KMS-11 (cell line): ENCODE measurements at regions not wholly inside any gene's neighbourhood (a gene's known extent, or its start where the extent isn't known, plus 50 kb on each side); places are given as distances from the start of the nearest gene placed in this dataset.

Source experiments
- H2AFZ ChIP-seq: fragments of 200-600 bp; sonication (generic); 2 replicates; pipeline ENCODE4 v1.6.1; 2016; ENCODE audit warnings: antibody characterized with exemption, mixed run types, low read depth
- H3K27ac ChIP-seq: fragments of 200-600 bp; sonication (generic); 2 replicates; pipeline ENCODE4 v1.6.1; 2016; ENCODE audit warnings: mild to moderate bottlenecking, mixed run types
- H3K27me3 ChIP-seq: fragments of 200-600 bp; sonication (generic); 2 replicates; pipeline ENCODE4 v1.6.1; 2017; ENCODE audit warnings: mild to moderate bottlenecking, low read depth, mixed run types, moderate library complexity; ENCODE audit not compliant: insufficient read depth
- H3K36me3 ChIP-seq: fragments of 200-600 bp; sonication (generic); 2 replicates; pipeline ENCODE4 v1.6.1; 2017; ENCODE audit warnings: mild to moderate bottlenecking, mixed run types; ENCODE audit not compliant: insufficient read depth
- H3K4me1 ChIP-seq: fragments of 200-600 bp; sonication (generic); 2 replicates; pipeline ENCODE4 v1.6.1; 2016; ENCODE audit warnings: mild to moderate bottlenecking, low read depth, mixed run types; ENCODE audit not compliant: poor library complexity, severe bottlenecking
- H3K4me2 ChIP-seq: fragments of 200-600 bp; sonication (generic); 2 replicates; pipeline ENCODE4 v1.7.0; 2016; ENCODE audit warnings: mild to moderate bottlenecking, mixed run types
- H3K4me3 ChIP-seq: fragments of 200-600 bp; sonication (generic); IDR thresholded peaks from 2 replicates; pipeline ENCODE4 v1.6.1; 2017; ENCODE audit warnings: low read depth, low read length, mixed read lengths; ENCODE audit not compliant: insufficient read depth
- H3K79me2 ChIP-seq: fragments of 200-600 bp; sonication (generic); 2 replicates; pipeline ENCODE4 v1.6.1; 2016; ENCODE audit warnings: low read depth, mixed run types; ENCODE audit not compliant: insufficient read depth
- H3K9ac ChIP-seq: fragments of 200-600 bp; sonication (generic); 2 replicates; pipeline ENCODE4 v1.6.1; 2016; ENCODE audit warnings: mild to moderate bottlenecking, mixed run types
- H4K20me1 ChIP-seq: fragments of 200-600 bp; sonication (generic); 2 replicates; pipeline ENCODE4 v1.6.1; 2016; ENCODE audit warnings: mild to moderate bottlenecking, mixed run types; ENCODE audit not compliant: insufficient read depth
- TF ChIP-seq, protein P1 (sequence below): fragments of 200-600 bp; sonication (generic); conservative IDR thresholded peaks from 2 replicates; pipeline ENCODE4 v1.6.1; 2017; ENCODE audit warnings: low read depth, mild to moderate bottlenecking, antibody characterized with exemption, low read length, moderate library complexity, mixed read lengths

DNA sequence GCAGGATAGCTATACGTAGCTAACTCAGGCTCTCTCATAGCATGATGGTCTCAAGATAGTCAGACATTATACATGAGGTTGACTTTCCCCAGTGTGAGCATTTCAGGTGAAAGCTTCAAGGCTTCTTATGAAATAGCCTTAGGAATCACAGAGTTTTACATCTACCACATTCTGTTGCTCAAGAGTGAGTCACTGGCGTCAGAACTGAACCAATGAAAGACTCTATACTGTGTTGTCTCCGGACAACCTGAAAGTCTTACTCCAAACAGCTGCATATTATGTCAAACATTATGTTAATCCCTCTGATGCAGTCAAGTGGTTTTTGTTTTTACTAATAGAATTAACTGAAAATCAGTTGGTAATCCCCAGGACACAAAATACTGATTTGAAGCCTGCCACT is 79.8 kb upstream of the TRDN start:
- Histone ChIP-seq H3K4me3 (no peak overlapping the region), H4K20me1 (no peaks in the 10 kb centered on the region), H2AFZ (no peak overlapping the region; the same call in 1 of the 2 replicates), H3K27me3 (no peaks in the 10 kb centered on the region), H3K79me2 (no peaks in the 10 kb centered on the region), H3K36me3 (no peaks in the 10 kb centered on the region), H3K4me1 (peaks cover 14% of the 10 kb centered on the region), H3K27ac (no peak overlapping the region), H3K9ac (no peak overlapping the region), H3K4me2 (no peak overlapping the region)
- TF ChIP-seq, protein P1, sequence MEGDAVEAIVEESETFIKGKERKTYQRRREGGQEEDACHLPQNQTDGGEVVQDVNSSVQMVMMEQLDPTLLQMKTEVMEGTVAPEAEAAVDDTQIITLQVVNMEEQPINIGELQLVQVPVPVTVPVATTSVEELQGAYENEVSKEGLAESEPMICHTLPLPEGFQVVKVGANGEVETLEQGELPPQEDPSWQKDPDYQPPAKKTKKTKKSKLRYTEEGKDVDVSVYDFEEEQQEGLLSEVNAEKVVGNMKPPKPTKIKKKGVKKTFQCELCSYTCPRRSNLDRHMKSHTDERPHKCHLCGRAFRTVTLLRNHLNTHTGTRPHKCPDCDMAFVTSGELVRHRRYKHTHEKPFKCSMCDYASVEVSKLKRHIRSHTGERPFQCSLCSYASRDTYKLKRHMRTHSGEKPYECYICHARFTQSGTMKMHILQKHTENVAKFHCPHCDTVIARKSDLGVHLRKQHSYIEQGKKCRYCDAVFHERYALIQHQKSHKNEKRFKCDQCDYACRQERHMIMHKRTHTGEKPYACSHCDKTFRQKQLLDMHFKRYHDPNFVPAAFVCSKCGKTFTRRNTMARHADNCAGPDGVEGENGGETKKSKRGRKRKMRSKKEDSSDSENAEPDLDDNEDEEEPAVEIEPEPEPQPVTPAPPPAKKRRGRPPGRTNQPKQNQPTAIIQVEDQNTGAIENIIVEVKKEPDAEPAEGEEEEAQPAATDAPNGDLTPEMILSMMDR = no peak

GRCh38 chr6:123715006-123715863 is 78.5 kb upstream of the TRDN start:
- Histone ChIP-seq H3K9ac (no peak overlapping the region), H3K4me1 (peaks cover 14% of the 10 kb centered on the region), H3K79me2 (no peaks in the 10 kb centered on the region), H3K27ac (no peak overlapping the region), H3K36me3 (no peaks in the 10 kb centered on the region), H2AFZ (peak overlapping the region; percentile 44; the same call in 1 of the 2 replicates), H3K27me3 (no peaks in the 10 kb centered on the region), H4K20me1 (no peaks in the 10 kb centered on the region), H3K4me3 (no peak overlapping the region), H3K4me2 (no peak overlapping the region)
- TF ChIP-seq, protein P1 = peak; percentile 67

DNA sequence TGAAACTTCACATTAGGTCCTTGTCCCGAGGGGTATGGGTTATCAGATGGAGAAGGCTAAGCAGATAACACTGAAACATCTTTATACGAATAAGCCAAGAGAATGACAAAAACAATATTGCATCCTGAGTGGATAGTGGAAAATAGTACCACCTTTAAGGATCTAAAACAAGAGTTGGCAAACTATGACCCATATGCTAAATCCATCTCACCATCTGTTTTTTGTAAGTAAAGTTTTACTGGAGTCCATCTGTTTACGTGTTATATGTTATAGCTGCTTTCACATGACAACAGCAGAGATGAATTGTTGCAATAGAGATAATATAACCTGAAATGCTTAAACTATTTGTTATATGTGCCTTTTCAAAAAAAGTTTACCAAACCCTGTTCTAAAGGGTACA is 76.1 kb upstream of the TRDN start:
- H3K4me3 ChIP-seq = no peak overlapping the region
- H3K9ac ChIP-seq = no peak overlapping the region
- no peak overlapping the region for H3K27ac ChIP-seq
- TF ChIP-seq, protein P1 = no peak
- H3K79me2 ChIP-seq = no peaks in the 10 kb centered on the region
- no peaks in the 10 kb centered on the region for H3K27me3 ChIP-seq
- no peaks in the 10 kb centered on the region for H4K20me1 ChIP-seq
- peaks cover 14% of the 10 kb centered on the region for H3K4me1 ChIP-seq
- no peak overlapping the region for H3K4me2 ChIP-seq
- no peak overlapping the region for H2AFZ ChIP-seq
- H3K36me3 ChIP-seq = no peaks in the 10 kb centered on the region

DNA sequence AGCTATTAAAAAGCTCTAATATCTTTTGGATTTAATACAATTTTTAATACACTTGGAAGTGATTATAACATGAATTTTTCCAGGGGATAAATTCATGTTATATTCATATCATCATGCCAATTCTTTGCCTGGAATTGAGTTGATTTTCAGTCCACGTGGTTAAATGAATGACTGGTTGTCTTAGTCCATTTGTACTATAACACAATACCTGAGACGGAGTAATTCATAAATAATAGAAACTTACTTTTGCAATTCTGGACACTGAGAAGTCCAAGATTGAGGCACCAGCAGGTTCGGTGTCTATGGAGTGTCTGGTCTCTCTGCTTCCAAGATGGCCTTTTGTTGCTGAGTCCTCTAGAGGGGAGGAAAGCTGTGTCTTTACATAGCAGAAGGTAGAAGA is 66.2 kb upstream of the TRDN start:
- Histone ChIP-seq H3K27me3 (no peaks in the 10 kb centered on the region), H2AFZ (no peak overlapping the region), H3K4me2 (no peak overlapping the region), H3K36me3 (no peaks in the 10 kb centered on the region), H3K4me1 (no peaks in the 10 kb centered on the region), H3K79me2 (no peaks in the 10 kb centered on the region), H3K9ac (no peak overlapping the region), H3K4me3 (no peak overlapping the region), H4K20me1 (no peaks in the 10 kb centered on the region), H3K27ac (no peak overlapping the region)
- TF ChIP-seq, protein P1 = no peak
